T-cell (primary cell): ENCODE measurements at regions not wholly inside any gene's neighbourhood (a gene's known extent, or its start where the extent isn't known, plus 50 kb on each side); places are given as distances from the start of the nearest gene placed in this dataset.

Source experiments
- ATAC-seq, 4 experiments: fragments of 200-7000 bp in 3 of 4; fragments of 150-1000 bp in 1 of 4; cut with Tn5 transposase; replicated peaks in 1 of 4; 1 replicate in 3 of 4; 2 replicates in 1 of 4; pipeline ENCODE4 v1.10.0; 2021; ENCODE audit warnings: moderate library complexity in 3 of 4, mild to moderate bottlenecking in 2 of 4, moderate number of reproducible peaks in 1 of 4
- CTCF ChIA-PET, 2 donors: fragments of 300-600 bp; sonication (Branson Sonifier 250); formaldehyde crosslinking; loops; one replicate each; lab custom pipeline; 2022; ENCODE audit warnings: antibody characterized with exemption in 2 of 2; lab: Charles Lee
- POLR2A ChIA-PET, 2 donors: fragments of 300-600 bp; sonication (Branson Sonifier 250); formaldehyde crosslinking; loops; one replicate each; lab custom pipeline; 2022; ENCODE audit warnings: antibody characterized with exemption in 2 of 2; lab: Charles Lee
- DNase-seq, 35 experiments: peaks; one replicate each; pipeline versions ENCODE4 v3.0.0 to v3.0.0-alpha.2; 2013 to 2023
- H3K27ac ChIP-seq: one replicate; pipeline ENCODE4 v1.5.1; 2013; ENCODE audit warnings: low read length
- H3K27me3 ChIP-seq, 2 experiments: replicated peaks in 1 of 2; 1 replicate in 1 of 2; 2 replicates in 1 of 2; pipeline versions ENCODE4 v1.6.1 to v1.7.0; 2013; ENCODE audit warnings: low read length in 1 of 2, mixed read lengths in 1 of 2; ENCODE audit not compliant: control insufficient read depth in 2 of 2, insufficient read depth in 2 of 2; ENCODE audit errors: extremely low read depth in 1 of 2
- H3K36me3 ChIP-seq, 2 donors: 1 replicate in 1 of 2; 2 replicates in 1 of 2; pipeline versions ENCODE4 v1.6.1 to v1.7.0; 2013; ENCODE audit warnings: low read length in 1 of 2; ENCODE audit not compliant: control insufficient read depth in 2 of 2, insufficient read depth in 1 of 2; ENCODE audit errors: extremely low read depth in 1 of 2
- H3K4me1 ChIP-seq, 2 experiments: 1 replicate in 1 of 2; 2 replicates in 1 of 2; pipeline versions ENCODE4 v1.6.1 to v1.7.0; 2013; ENCODE audit warnings: low read length in 2 of 2, mixed read lengths in 1 of 2; ENCODE audit not compliant: insufficient read depth in 2 of 2, control insufficient read depth in 1 of 2; ENCODE audit errors: extremely low read depth in 1 of 2
- H3K4me3 ChIP-seq, 2 donors: 1 replicate in 1 of 2; 2 replicates in 1 of 2; pipeline versions ENCODE4 v1.5.1 to v1.7.0; 2013; ENCODE audit warnings: mild to moderate bottlenecking in 2 of 2, low read length in 1 of 2, moderate library complexity in 1 of 2; ENCODE audit not compliant: control insufficient read depth in 1 of 2; ENCODE audit errors: extremely low read depth in 1 of 2
- H3K9me3 ChIP-seq: 2 replicates; pipeline ENCODE4 v1.7.0; 2013
- H3K27ac Mint-ChIP-seq, 2 donors: one replicate each; pipeline ENCODE4 v1.8.0; 2020 to 2021; ENCODE audit warnings: mild to moderate bottlenecking in 2 of 2, mixed read lengths in 2 of 2
- H3K27me3 Mint-ChIP-seq, 2 donors: one replicate each; pipeline ENCODE4 v1.8.0; 2021 to 2022; ENCODE audit warnings: mixed read lengths in 2 of 2
- H3K36me3 Mint-ChIP-seq: one replicate; pipeline ENCODE4 v1.8.0; 2021; ENCODE audit warnings: mixed read lengths
- H3K4me1 Mint-ChIP-seq, 3 donors: one replicate each; pipeline ENCODE4 v1.8.0; 2020 to 2022; ENCODE audit warnings: mixed read lengths in 3 of 3, mild to moderate bottlenecking in 1 of 3
- H3K4me3 Mint-ChIP-seq, 3 donors: one replicate each; pipeline ENCODE4 v1.8.0; 2020 to 2022; ENCODE audit warnings: mild to moderate bottlenecking in 3 of 3, mixed read lengths in 3 of 3, moderate library complexity in 3 of 3
- H3K9me3 Mint-ChIP-seq, 3 donors: one replicate each; pipeline ENCODE4 v1.8.0; 2020 to 2022; ENCODE audit warnings: mixed read lengths in 3 of 3
- WGBS: methylation state at CpG from one replicate; pipeline ENCODE4 v1.1.5; 2013; ENCODE audit warnings: missing lambda C conversion rate; ENCODE audit not compliant: insufficient coverage; 5-methylcytosine and 5-hydroxymethylcytosine counted together

GRCh38 chr4:36420111-36420679 lies 138.8 kb downstream of the DTHD1 start:
- ATAC-seq (no peak), DNase-seq (no peak)
- Mint-ChIP-seq H3K27ac (no peak overlapping the region), H3K36me3 (no peaks in the 10 kb centered on the region), H3K4me3 (no peak overlapping the region), H3K27me3 (peaks cover 34 to 36% of the 10 kb centered on the region in 2 donors), H3K9me3 (no peaks in the 10 kb centered on the region), H3K4me1 (no peaks in the 10 kb centered on the region)
- Histone ChIP-seq H3K4me1 (no peaks in the 10 kb centered on the region), H3K36me3 (no peaks in the 10 kb centered on the region), H3K9me3 (no peaks in the 10 kb centered on the region), H3K4me3 (no peak overlapping the region), H3K27ac (no peak overlapping the region), H3K27me3 (peaks cover 2 to 16% of the 10 kb centered on the region in 2 experiments)
- POLR2A ChIA-PET = no interaction called here
- CTCF ChIA-PET = no interaction called here
- 79% methylated on average over 3 of the region's 3 CpGs for WGBS

GRCh38 chr4:36422607-36423006 lies 141.2 kb downstream of the DTHD1 start:
- POLR2A ChIA-PET = no interaction called here
- H3K4me1 Mint-ChIP-seq = no peaks in the 10 kb centered on the region
- H3K36me3 Mint-ChIP-seq = no peaks in the 10 kb centered on the region
- ATAC-seq = no peak
- peaks cover 0 to 19% of the 10 kb centered on the region in 2 experiments for H3K27me3 ChIP-seq
- no peaks in the 10 kb centered on the region for H3K9me3 ChIP-seq
- no peak overlapping the region for H3K4me3 ChIP-seq
- H3K27ac Mint-ChIP-seq = no peak overlapping the region
- 80% methylated on average over 1 of the region's 2 CpGs for WGBS
- H3K4me1 ChIP-seq = no peaks in the 10 kb centered on the region
- no peak overlapping the region for H3K4me3 Mint-ChIP-seq
- no peak overlapping the region for H3K27ac ChIP-seq
- DNase-seq = no peak
- CTCF ChIA-PET = interaction anchor here in 1 of 2 donors (0.5 kb wide), 1 partner anchor 197 kb away, joined by 10 read pairs; no protein-coding TSS in a partner anchor
- H3K27me3 Mint-ChIP-seq = peaks cover 33 to 34% of the 10 kb centered on the region in 2 donors
- no peaks in the 10 kb centered on the region for H3K9me3 Mint-ChIP-seq
- no peaks in the 10 kb centered on the region for H3K36me3 ChIP-seq

- H3K27ac Mint-ChIP-seq = no peak overlapping the region
- H3K36me3 Mint-ChIP-seq = no peaks in the 10 kb centered on the region
- ATAC-seq (no peak), DNase-seq (no peak)
- H3K4me3 Mint-ChIP-seq = no peak overlapping the region
- no peak overlapping the region for H3K27ac ChIP-seq
- no peaks in the 10 kb centered on the region for H3K9me3 Mint-ChIP-seq
- H3K36me3 ChIP-seq = no peaks in the 10 kb centered on the region
- WGBS = 82% methylated on average over 4 of the region's 5 CpGs
- no peaks in the 10 kb centered on the region for H3K4me1 ChIP-seq
- no peak overlapping the region for H3K4me3 ChIP-seq
- CTCF ChIA-PET = interaction anchor here in 1 of 2 donors (0.6 kb wide), 1 partner anchor 617 kb away, joined by 5 read pairs; no protein-coding TSS in a partner anchor
- H3K4me1 Mint-ChIP-seq = no peaks in the 10 kb centered on the region
- no peaks in the 10 kb centered on the region for H3K9me3 ChIP-seq
- POLR2A ChIA-PET = no interaction called here
- H3K27me3 ChIP-seq = peaks cover 0 to 15% of the 10 kb centered on the region in 2 experiments
- H3K27me3 Mint-ChIP-seq = peaks cover 19 to 23% of the 10 kb centered on the region in 2 donors
Measured at GRCh38 chr4:36426741-36427140, 145.3 kb downstream of the DTHD1 start.

- ChIA-PET CTCF (interaction anchor here in 1 of 2 donors (0.6 kb wide), 1 partner anchor 1078 kb away, joined by 5 read pairs; no protein-coding TSS in a partner anchor), POLR2A (no interaction called here)
- H3K36me3 Mint-ChIP-seq = no peaks in the 10 kb centered on the region
- H3K9me3 Mint-ChIP-seq = no peaks in the 10 kb centered on the region
- Histone ChIP-seq H3K27ac (no peak overlapping the region), H3K27me3 (peaks cover 0 to 13% of the 10 kb centered on the region in 2 experiments), H3K4me1 (no peaks in the 10 kb centered on the region), H3K36me3 (no peaks in the 10 kb centered on the region), H3K9me3 (no peaks in the 10 kb centered on the region), H3K4me3 (no peak overlapping the region)
- no peak for DNase-seq
- 50% methylated on average over 2 of the region's 2 CpGs for WGBS
- H3K27ac Mint-ChIP-seq = no peak overlapping the region
- ATAC-seq = no peak
- peaks cover 19 to 23% of the 10 kb centered on the region in 2 donors for H3K27me3 Mint-ChIP-seq
- H3K4me1 Mint-ChIP-seq = no peaks in the 10 kb centered on the region
- no peak overlapping the region for H3K4me3 Mint-ChIP-seq
Measured at GRCh38 chr4:36427696-36428095, 146.3 kb downstream of the DTHD1 start.

GRCh38 chr4:36432586-36432985 lies 151.2 kb downstream of the DTHD1 start:
- no peak overlapping the region for H3K27ac ChIP-seq
- H3K36me3 ChIP-seq = no peaks in the 10 kb centered on the region
- H3K4me3 ChIP-seq = no peak overlapping the region
- H3K4me1 ChIP-seq = no peaks in the 10 kb centered on the region
- Mint-ChIP-seq H3K27me3 (peaks cover 6 to 11% of the 10 kb centered on the region in 2 donors), H3K9me3 (peaks cover 7 to 13% (median 8%) of the 10 kb centered on the region in 3 donors), H3K4me3 (no peak overlapping the region), H3K27ac (no peak overlapping the region), H3K36me3 (no peaks in the 10 kb centered on the region), H3K4me1 (no peaks in the 10 kb centered on the region)
- H3K9me3 ChIP-seq = no peaks in the 10 kb centered on the region
- ATAC-seq = no peak
- ChIA-PET CTCF (no interaction called here), POLR2A (no interaction called here)
- 76% methylated on average over 2 of the region's 2 CpGs for WGBS
- DNase-seq = no peak
- peaks cover 0 to 5% of the 10 kb centered on the region in 2 experiments for H3K27me3 ChIP-seq

- H3K9me3 Mint-ChIP-seq = peaks cover 7 to 13% (median 8%) of the 10 kb centered on the region in 3 donors
- Histone ChIP-seq H3K27ac (no peak overlapping the region), H3K4me1 (no peaks in the 10 kb centered on the region), H3K9me3 (no peaks in the 10 kb centered on the region), H3K4me3 (no peak overlapping the region), H3K27me3 (peaks cover 0 to 5% of the 10 kb centered on the region in 2 experiments), H3K36me3 (no peaks in the 10 kb centered on the region)
- no peak overlapping the region for H3K27ac Mint-ChIP-seq
- WGBS = 82% methylated on average over 4 of the region's 4 CpGs
- no peaks in the 10 kb centered on the region for H3K4me1 Mint-ChIP-seq
- H3K27me3 Mint-ChIP-seq = peaks cover 7 to 10% of the 10 kb centered on the region in 2 donors
- H3K4me3 Mint-ChIP-seq = no peak overlapping the region
- ChIA-PET CTCF (no interaction called here), POLR2A (no interaction called here)
- DNase-seq (no peak), ATAC-seq (no peak)
- no peaks in the 10 kb centered on the region for H3K36me3 Mint-ChIP-seq
Measured at GRCh38 chr4:36439556-36439955, 158.1 kb downstream of the DTHD1 start.
